ENCODE measurements at regions not wholly inside any gene's neighbourhood (a gene's known extent, or its start where the extent isn't known, plus 50 kb on each side); places are given as distances from the start of the nearest gene placed in this dataset.

DNA sequence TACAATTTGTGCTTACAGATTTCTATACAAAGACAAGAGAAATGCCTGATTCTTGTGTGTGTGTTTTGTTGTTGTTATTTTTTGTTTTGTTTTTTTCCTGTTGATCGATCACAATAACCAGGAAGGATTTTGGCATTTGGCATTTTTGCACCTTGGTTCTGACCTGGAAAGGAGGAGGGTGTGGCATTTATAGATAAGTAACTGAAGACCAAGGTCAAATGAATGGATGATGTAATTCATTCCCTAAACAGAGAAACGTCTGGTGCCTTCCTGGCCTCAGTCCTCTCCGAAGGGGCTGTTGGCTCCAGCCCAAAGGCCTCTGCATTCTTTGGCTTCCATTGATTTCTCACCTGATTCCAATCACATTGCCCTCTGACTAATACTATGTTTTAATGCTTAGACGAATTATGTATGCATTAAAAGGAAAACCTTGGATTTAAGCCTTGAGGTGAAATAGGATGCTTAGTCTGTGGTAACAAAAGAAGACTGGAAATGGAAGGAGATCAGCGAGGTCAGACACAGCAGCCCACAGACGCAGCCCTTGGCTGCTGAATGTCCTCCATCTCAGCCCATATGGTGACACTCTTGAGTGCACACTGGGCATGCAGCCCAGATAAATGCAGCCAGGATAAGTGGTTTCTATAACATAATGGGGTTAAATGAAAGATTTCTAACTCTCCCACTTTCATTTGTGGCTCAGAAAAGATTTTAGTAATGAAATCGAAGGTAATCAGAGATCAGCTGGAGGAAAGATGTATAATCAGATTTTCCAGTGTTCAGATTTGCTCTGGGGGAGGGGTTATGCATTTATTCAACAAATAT lies 60.5 kb upstream of the TRIM2 start:
- H3K36me3 Mint-ChIP-seq = no peaks in the 10 kb centered on the region
- Histone ChIP-seq H3K9me3 (ENCODE audit: low read length) (no peaks in the 10 kb centered on the region), H3K27ac (ENCODE audit: low read depth, low read length) (no peak overlapping the region), H3K36me3 (ENCODE audit: insufficient read depth, low read length) (no peaks in the 10 kb centered on the region), H3K4me1 (ENCODE audit: insufficient read depth, low read length) (no peaks in the 10 kb centered on the region), H3K27me3 (ENCODE audit: insufficient read depth, low read length, poor library complexity, severe bottlenecking) (no peaks in the 10 kb centered on the region), H3K4me3 (ENCODE audit: low read length) (no peak overlapping the region)
- no peaks in the 10 kb centered on the region for H3K9me3 Mint-ChIP-seq
- ChIA-PET POLR2A (no interaction called here), CTCF (interaction anchor here (0.9 to 1.8 kb wide), 9 partner anchors 13 to 500 kb away, joined by 3 to 11 read pairs (median 5); no protein-coding TSS in a partner anchor)
- H3K27me3 Mint-ChIP-seq = peaks cover 14 to 26% of the 10 kb centered on the region in 2 donors
- H3K27ac Mint-ChIP-seq = no peak overlapping the region
- DNase-seq = no peak
- H3K4me1 Mint-ChIP-seq = peaks cover 0 to 4% (median 3%) of the 10 kb centered on the region in 3 donors
- H3K4me3 Mint-ChIP-seq = no peak overlapping the region

DNA sequence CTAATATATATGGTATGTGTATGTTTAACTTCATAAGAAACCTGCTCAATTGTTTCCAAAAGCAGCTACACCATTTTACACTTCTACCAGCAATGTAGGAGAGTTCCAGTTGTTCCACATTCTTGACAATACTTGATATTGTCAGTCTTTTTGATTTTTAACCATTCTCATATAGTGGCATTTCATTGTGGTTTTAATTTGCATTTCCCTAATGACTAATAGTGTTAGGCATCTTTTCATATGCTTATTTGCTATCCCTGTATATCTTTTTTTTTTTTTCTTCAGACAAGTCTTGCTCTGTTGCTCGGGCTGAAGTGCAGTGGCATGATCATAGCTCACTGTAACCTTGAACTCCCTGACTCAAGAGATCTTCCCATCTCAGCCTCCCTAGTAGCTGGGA lies 58.2 kb upstream of the TRIM2 start:
- ChIA-PET POLR2A (no interaction called here), CTCF (interaction anchor here (1.3 kb wide), 1 partner anchor 62 kb away, joined by 3 read pairs; no protein-coding TSS in a partner anchor)
- Histone ChIP-seq H3K27me3 (ENCODE audit: insufficient read depth, low read length, poor library complexity, severe bottlenecking) (no peaks in the 10 kb centered on the region), H3K27ac (ENCODE audit: low read depth, low read length) (no peak overlapping the region), H3K9me3 (ENCODE audit: low read length) (no peaks in the 10 kb centered on the region), H3K4me1 (ENCODE audit: insufficient read depth, low read length) (no peaks in the 10 kb centered on the region), H3K4me3 (ENCODE audit: low read length) (no peak overlapping the region), H3K36me3 (ENCODE audit: insufficient read depth, low read length) (no peaks in the 10 kb centered on the region)
- Mint-ChIP-seq H3K4me1 (peaks cover 0 to 4% (median 3%) of the 10 kb centered on the region in 3 donors), H3K27me3 (peaks cover 12 to 22% of the 10 kb centered on the region in 2 donors), H3K9me3 (no peaks in the 10 kb centered on the region), H3K4me3 (no peak overlapping the region), H3K27ac (no peak overlapping the region), H3K36me3 (no peaks in the 10 kb centered on the region)
- DNase-seq = no peak

GRCh38 chr4:153146961-153147360 lies 57.3 kb upstream of the TRIM2 start:
- Mint-ChIP-seq H3K4me1 (peaks cover 0 to 4% (median 3%) of the 10 kb centered on the region in 3 donors), H3K27me3 (peaks cover 16 to 27% of the 10 kb centered on the region in 2 donors), H3K9me3 (no peaks in the 10 kb centered on the region), H3K36me3 (no peaks in the 10 kb centered on the region), H3K27ac (no peak overlapping the region), H3K4me3 (no peak overlapping the region)
- DNase-seq = no peak
- Histone ChIP-seq H3K4me3 (ENCODE audit: low read length) (no peak overlapping the region), H3K9me3 (ENCODE audit: low read length) (no peaks in the 10 kb centered on the region), H3K27ac (ENCODE audit: low read depth, low read length) (no peak overlapping the region), H3K4me1 (ENCODE audit: insufficient read depth, low read length) (no peaks in the 10 kb centered on the region), H3K36me3 (ENCODE audit: insufficient read depth, low read length) (no peaks in the 10 kb centered on the region), H3K27me3 (ENCODE audit: insufficient read depth, low read length, poor library complexity, severe bottlenecking) (no peaks in the 10 kb centered on the region)
- ChIA-PET POLR2A (no interaction called here), CTCF (interaction anchor here (1.3 kb wide), 1 partner anchor 63 kb away, joined by 3 read pairs; no protein-coding TSS in a partner anchor)

DNA sequence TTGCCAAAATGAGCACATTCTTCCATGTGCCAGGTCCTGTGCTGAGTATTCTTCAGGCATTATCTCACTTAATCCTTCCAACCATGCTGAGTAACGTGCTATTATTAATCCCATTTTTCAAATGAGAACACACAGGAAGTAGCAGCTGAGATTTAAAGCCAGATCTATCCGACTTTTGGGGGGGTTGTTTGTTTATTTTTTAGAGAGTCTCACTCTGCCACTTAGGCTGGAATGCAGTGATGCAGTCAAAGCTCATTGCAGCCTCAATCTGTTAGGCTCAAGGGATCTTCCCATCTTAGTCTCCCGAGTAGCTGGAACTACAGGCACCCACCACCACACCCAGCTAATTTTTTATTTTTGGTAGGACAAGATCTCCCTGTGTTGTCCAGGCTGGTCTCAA lies 55.5 kb upstream of the TRIM2 start:
- no peaks in the 10 kb centered on the region for H3K9me3 ChIP-seq (ENCODE audit: low read length)
- CTCF ChIA-PET = interaction anchor here (1.2 kb wide), 1 partner anchor 21 kb away, joined by 3 read pairs; no protein-coding TSS in a partner anchor
- no peak for DNase-seq
- H3K4me1 ChIP-seq (ENCODE audit: insufficient read depth, low read length) = peaks cover 3% of the 10 kb centered on the region
- Mint-ChIP-seq H3K4me1 (peaks cover 10 to 15% (median 13%) of the 10 kb centered on the region in 3 donors), H3K4me3 (peak overlapping the region in 1 of 7 donors; percentile 37), H3K36me3 (no peaks in the 10 kb centered on the region), H3K9me3 (peaks cover 0 to 2% (median 0%) of the 10 kb centered on the region in 5 donors), H3K27ac (peak overlapping the region in 1 of 8 donors; percentile 90), H3K27me3 (peaks cover 22 to 34% of the 10 kb centered on the region in 2 donors)
- no peaks in the 10 kb centered on the region for H3K36me3 ChIP-seq (ENCODE audit: insufficient read depth, low read length)
- no peaks in the 10 kb centered on the region for H3K27me3 ChIP-seq (ENCODE audit: insufficient read depth, low read length, poor library complexity, severe bottlenecking)
- POLR2A ChIA-PET = no interaction called here
- no peak overlapping the region for H3K27ac ChIP-seq (ENCODE audit: low read depth, low read length)
- no peak overlapping the region for H3K4me3 ChIP-seq (ENCODE audit: low read length)

DNA sequence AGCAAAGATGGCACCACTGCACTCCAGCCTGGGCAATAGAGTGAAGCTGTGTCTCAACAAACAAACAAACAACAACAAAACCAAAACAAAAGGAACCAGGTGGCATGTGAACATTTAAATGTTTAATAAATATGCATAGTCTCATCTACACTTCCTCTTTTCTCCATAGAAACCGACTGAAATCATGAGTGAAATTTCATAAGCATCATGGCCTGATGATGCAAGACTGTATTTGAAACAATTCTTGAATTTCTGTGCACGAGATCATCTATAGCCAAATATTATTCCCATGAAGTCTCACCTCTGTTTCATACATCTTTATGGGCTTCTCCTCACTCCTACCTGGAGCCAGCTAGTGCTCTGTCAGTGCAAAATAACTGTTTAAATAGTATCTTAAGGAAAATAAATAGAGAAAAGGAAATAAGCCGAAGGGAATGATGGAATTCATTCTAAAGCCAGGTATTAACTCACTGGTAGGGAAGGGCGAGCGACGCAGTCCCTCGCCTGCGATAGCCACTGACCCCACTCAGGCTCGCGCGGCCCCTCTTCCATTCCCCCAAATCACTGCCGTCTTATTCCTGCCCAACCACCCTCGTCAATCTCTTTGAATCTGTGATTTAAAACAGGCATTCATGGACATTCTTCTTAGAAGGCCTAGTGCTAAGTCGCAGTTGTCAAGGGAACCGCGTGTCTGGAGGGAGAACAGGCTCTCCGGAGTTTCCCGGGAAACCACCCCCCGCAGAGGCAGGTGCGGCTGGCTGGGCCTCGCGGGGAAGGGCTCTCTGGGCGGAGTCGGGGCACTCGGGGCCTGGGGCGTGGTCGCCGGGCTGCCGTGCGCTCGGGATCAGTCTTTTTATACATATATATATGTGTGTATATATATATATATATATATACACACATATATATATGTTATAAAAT lies 52.4 kb upstream of the TRIM2 start:
- Mint-ChIP-seq H3K36me3 (no peaks in the 10 kb centered on the region), H3K27me3 (peaks cover 23 to 58% of the 10 kb centered on the region in 2 donors), H3K4me3 (peak overlapping the region in 4 of 7 donors; percentile 78 to 87 (median 87)), H3K27ac (peak overlapping the region in 1 of 8 donors; percentile 48), H3K4me1 (peaks cover 11 to 27% (median 20%) of the 10 kb centered on the region in 3 donors), H3K9me3 (peaks cover 0 to 2% (median 0%) of the 10 kb centered on the region in 5 donors)
- H3K4me1 ChIP-seq (ENCODE audit: insufficient read depth, low read length) = peaks cover 13% of the 10 kb centered on the region
- no peaks in the 10 kb centered on the region for H3K36me3 ChIP-seq (ENCODE audit: insufficient read depth, low read length)
- H3K27me3 ChIP-seq (ENCODE audit: insufficient read depth, low read length, poor library complexity, severe bottlenecking) = no peaks in the 10 kb centered on the region
- H3K9me3 ChIP-seq (ENCODE audit: low read length) = no peaks in the 10 kb centered on the region
- H3K27ac ChIP-seq (ENCODE audit: low read depth, low read length) = no peak overlapping the region
- ChIA-PET CTCF (no interaction called here), POLR2A (no interaction called here)
- peak in 2 of 5 donors; percentile 12 to 13 for DNase-seq
- H3K4me3 ChIP-seq (ENCODE audit: low read length) = no peak overlapping the region

DNA sequence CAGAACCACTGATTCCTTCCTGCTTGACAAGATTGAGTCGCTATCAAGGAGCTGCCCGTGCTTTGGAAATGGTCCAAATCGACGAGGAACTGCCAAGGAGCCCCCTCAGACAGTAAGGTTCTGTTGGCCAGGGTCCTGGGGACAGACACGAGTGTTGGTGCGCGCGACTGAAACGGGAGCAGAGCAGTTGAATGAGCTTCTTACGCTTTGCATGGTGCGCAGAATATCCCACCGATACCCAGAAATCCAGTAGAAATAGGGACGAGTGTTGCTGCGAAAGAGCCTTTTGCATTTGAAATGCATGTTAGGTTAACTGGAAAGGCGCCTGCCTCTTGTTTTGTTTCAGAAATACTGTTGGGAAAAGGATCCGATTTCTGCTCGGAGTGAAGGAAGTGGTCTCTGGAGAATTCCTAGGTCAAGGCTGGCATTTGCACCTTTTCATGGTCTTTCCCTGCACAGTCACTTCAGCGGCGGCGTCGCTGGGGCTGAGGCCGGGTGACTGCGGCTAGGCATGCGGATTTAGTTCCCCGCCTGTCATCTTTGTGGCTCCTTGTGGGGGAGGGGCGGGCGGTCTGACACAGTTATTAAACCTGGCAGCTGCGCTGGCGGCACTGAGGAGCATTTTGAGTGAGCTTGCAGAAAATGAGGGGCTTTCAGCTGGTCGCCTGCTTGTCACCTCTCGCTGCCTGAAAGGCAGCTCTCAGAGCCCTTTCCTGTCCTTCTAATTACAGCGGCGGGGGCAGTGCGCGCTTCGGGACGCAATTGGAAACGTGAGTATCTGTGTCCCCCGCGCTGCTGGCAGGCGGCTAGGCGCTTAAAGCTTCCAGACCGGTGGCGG lies 51.5 kb upstream of the TRIM2 start:
- peak; percentile 8 to 64 (median 25) for DNase-seq
- Histone ChIP-seq H3K9me3 (ENCODE audit: low read length) (no peaks in the 10 kb centered on the region), H3K4me3 (ENCODE audit: low read length) (peak overlapping the region; percentile 70), H3K27ac (ENCODE audit: low read depth, low read length) (no peak overlapping the region), H3K27me3 (ENCODE audit: insufficient read depth, low read length, poor library complexity, severe bottlenecking) (no peaks in the 10 kb centered on the region), H3K36me3 (ENCODE audit: insufficient read depth, low read length) (no peaks in the 10 kb centered on the region), H3K4me1 (ENCODE audit: insufficient read depth, low read length) (peaks cover 13% of the 10 kb centered on the region)
- Mint-ChIP-seq H3K27ac (peak overlapping the region in 7 of 8 donors; percentile 17 to 94 (median 60)), H3K27me3 (peaks cover 23 to 59% of the 10 kb centered on the region in 2 donors), H3K4me3 (peak overlapping the region; percentile 78 to 91 (median 87)), H3K36me3 (no peaks in the 10 kb centered on the region), H3K4me1 (peaks cover 11 to 27% (median 20%) of the 10 kb centered on the region in 3 donors), H3K9me3 (peaks cover 0 to 2% (median 0%) of the 10 kb centered on the region in 5 donors)
- CTCF ChIA-PET = no interaction called here
- POLR2A ChIA-PET = no interaction called here

- ChIA-PET CTCF (no interaction called here), POLR2A (no interaction called here)
- Histone ChIP-seq H3K27ac (ENCODE audit: low read depth, low read length) (no peak overlapping the region), H3K27me3 (ENCODE audit: insufficient read depth, low read length, poor library complexity, severe bottlenecking) (no peaks in the 10 kb centered on the region), H3K9me3 (ENCODE audit: low read length) (no peaks in the 10 kb centered on the region), H3K4me3 (ENCODE audit: low read length) (peak overlapping the region; percentile 70), H3K36me3 (ENCODE audit: insufficient read depth, low read length) (no peaks in the 10 kb centered on the region), H3K4me1 (ENCODE audit: insufficient read depth, low read length) (peaks cover 13% of the 10 kb centered on the region)
- H3K36me3 Mint-ChIP-seq = no peaks in the 10 kb centered on the region
- peaks cover 0 to 2% (median 0%) of the 10 kb centered on the region in 5 donors for H3K9me3 Mint-ChIP-seq
- peaks cover 11 to 27% (median 20%) of the 10 kb centered on the region in 3 donors for H3K4me1 Mint-ChIP-seq
- peaks cover 21 to 62% of the 10 kb centered on the region in 2 donors for H3K27me3 Mint-ChIP-seq
- peak overlapping the region; percentile 78 to 91 (median 87) for H3K4me3 Mint-ChIP-seq
- DNase-seq = peak; percentile 37 to 71 (median 56)
- peak overlapping the region in 5 of 8 donors; percentile 17 to 94 (median 60) for H3K27ac Mint-ChIP-seq
These were observed 50.8 kb upstream of the TRIM2 start for GRCh38 chr4:153153339-153153871.

Data from CD8-positive, alpha-beta memory T cell (primary cell).